GM23338 (cell line): ENCODE measurements at regions not wholly inside any gene's neighbourhood (a gene's known extent, or its start where the extent isn't known, plus 50 kb on each side); places are given as distances from the start of the nearest gene placed in this dataset.
A peak's percentile ranks its signal among the peaks of the same experiment; 100 is the strongest.
"Not testable (repeated sequence)": the region's sequence is repeated elsewhere in the genome, so short reads cannot be mapped to it uniquely, and the experiment has no call there.

Experiments used
- ATAC-seq: fragments of 200-7000 bp; cut with Tn5 transposase; 3 replicates; pipeline ENCODE4 v1.9.1; 2020
- DNase-seq: peaks from one replicate; pipeline ENCODE4 v3.0.0-alpha.2; 2015; ENCODE audit warnings: low spot score
- H2AFZ ChIP-seq: fragments of 200-600 bp; sonication (generic); 2 replicates; pipeline ENCODE4 v1.8.0; 2016; ENCODE audit warnings: antibody characterized with exemption, mild to moderate bottlenecking, moderate library complexity
- H3F3A ChIP-seq: fragments of 200-600 bp; sonication (generic); replicated peaks from 2 replicates; pipeline ENCODE4 v1.8.0; 2017; ENCODE audit warnings: antibody characterized with exemption, mixed run types, low read depth
- H3K27ac ChIP-seq: fragments of 200-600 bp; sonication (generic); 2 replicates; pipeline ENCODE4 v1.6.1; 2016; ENCODE audit warnings: low read depth
- H3K27me3 ChIP-seq: fragments of 200-600 bp; sonication (generic); 2 replicates; pipeline ENCODE4 v1.8.0; 2016; ENCODE audit warnings: mild to moderate bottlenecking, mixed run types, moderate library complexity; ENCODE audit not compliant: insufficient read depth
- H3K36me3 ChIP-seq: fragments of 200-600 bp; sonication (generic); 2 replicates; pipeline ENCODE4 v1.8.0; 2016; ENCODE audit warnings: mild to moderate bottlenecking; ENCODE audit not compliant: insufficient read depth
- H3K4me1 ChIP-seq: fragments of 200-600 bp; sonication (generic); 2 replicates; pipeline ENCODE4 v1.8.0; 2016; ENCODE audit warnings: mild to moderate bottlenecking, moderate library complexity; ENCODE audit not compliant: insufficient read depth
- H3K4me2 ChIP-seq: fragments of 200-600 bp; sonication (generic); 2 replicates; pipeline ENCODE4 v1.7.1; 2017; ENCODE audit warnings: mixed run types
- H3K4me3 ChIP-seq: fragments of 200-600 bp; sonication (generic); 2 replicates; pipeline ENCODE4 v1.6.1; 2016; ENCODE audit warnings: mixed run types
- H3K79me2 ChIP-seq: fragments of 200-600 bp; sonication (generic); replicated peaks from 2 replicates; pipeline ENCODE4 v1.8.0; 2017; ENCODE audit warnings: mild to moderate bottlenecking; ENCODE audit not compliant: insufficient read depth
- H3K9me2 ChIP-seq: fragments of 200-600 bp; sonication (generic); 2 replicates; pipeline ENCODE4 v1.8.0; 2017; ENCODE audit not compliant: insufficient read depth
- H4K20me1 ChIP-seq: fragments of 200-600 bp; sonication (generic); replicated peaks from 2 replicates; pipeline ENCODE4 v1.8.0; 2017; ENCODE audit warnings: mild to moderate bottlenecking; ENCODE audit not compliant: insufficient read depth
- H3K27ac Mint-ChIP-seq: 2 replicates; pipeline ENCODE4 v1.8.0; 2020; ENCODE audit warnings: inconsistent platforms, mild to moderate bottlenecking, moderate library complexity, mixed read lengths
- H3K27me3 Mint-ChIP-seq: 3 replicates; pipeline ENCODE4 v1.8.0; 2022; ENCODE audit warnings: low read depth, mild to moderate bottlenecking, moderate library complexity, mixed read lengths, inconsistent platforms; ENCODE audit not compliant: insufficient read depth, poor library complexity
- H3K36me3 Mint-ChIP-seq: 3 replicates; pipeline ENCODE4 v1.8.0; 2021; ENCODE audit warnings: low read depth, mild to moderate bottlenecking, inconsistent platforms, moderate library complexity, mixed read lengths
- H3K4me1 Mint-ChIP-seq: 3 replicates; pipeline ENCODE4 v1.8.0; 2020; ENCODE audit warnings: mild to moderate bottlenecking, inconsistent platforms, mixed read lengths
- H3K4me3 Mint-ChIP-seq: 3 replicates; pipeline ENCODE4 v1.8.0; 2021; ENCODE audit warnings: moderate library complexity, mild to moderate bottlenecking, inconsistent platforms, mixed read lengths
- H3K9me3 Mint-ChIP-seq: 3 replicates; pipeline ENCODE4 v1.8.0; 2020; ENCODE audit warnings: moderate library complexity, mild to moderate bottlenecking, inconsistent platforms, mixed read lengths
- NANOG ChIP-seq: IDR thresholded peaks from 2 replicates; pipeline ENCODE4 v1.6.1; 2016; ENCODE audit warnings: antibody characterized with exemption, borderline replicate concordance
- POLR2AphosphoS5 ChIP-seq: IDR thresholded peaks from 2 replicates; pipeline ENCODE4 v1.6.1; 2016; ENCODE audit warnings: antibody characterized with exemption, low read depth
- REST ChIP-seq: IDR thresholded peaks from one replicate; pipeline ENCODE4 v1.6.1; 2018; ENCODE audit warnings: antibody characterized with exemption; ENCODE audit not compliant: unreplicated experiment
- TF ChIP-seq, protein P1 (sequence below), 2 experiments: fragments of 200-600 bp in 1 of 2; sonication (generic) in 1 of 2; conservative IDR thresholded peaks; 2 replicates each; pipeline versions ENCODE4 v1.5.1 to v1.6.1; 2016 to 2017; ENCODE audit warnings: antibody characterized with exemption in 2 of 2, low read depth in 2 of 2, mild to moderate bottlenecking in 2 of 2, moderate library complexity in 1 of 2

DNA sequence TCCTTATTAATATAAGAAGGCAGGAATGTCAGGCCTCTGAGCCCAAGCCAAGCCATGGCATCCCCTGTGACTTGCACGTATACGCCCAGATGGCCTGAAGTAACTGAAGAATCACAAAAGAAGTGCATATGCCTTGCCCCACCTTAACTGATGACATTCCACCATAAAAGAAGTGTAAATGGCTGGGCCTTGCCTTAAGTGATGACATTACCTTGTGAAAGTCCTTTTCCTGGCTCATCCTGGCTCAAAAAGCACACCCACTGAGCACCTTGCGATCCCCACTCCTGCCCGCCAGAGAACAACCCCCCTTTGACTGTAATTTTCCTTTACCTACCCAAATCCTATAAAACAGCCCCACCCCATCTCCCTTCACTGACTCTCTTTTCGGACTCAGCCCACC is 217.5 kb downstream of the TXNL1 start:
- H4K20me1 ChIP-seq, H3K79me2 ChIP-seq, H3K36me3 ChIP-seq, H3K27me3 ChIP-seq, H3K4me3 Mint-ChIP-seq, H3K4me3 ChIP-seq, H2AFZ ChIP-seq, H3F3A ChIP-seq, H3K9me2 ChIP-seq, ATAC-seq, H3K27me3 Mint-ChIP-seq: not testable (repeated sequence)
- peak; percentile 8 for DNase-seq
- H3K36me3 Mint-ChIP-seq, result peaks cover 21% of the 10 kb centered on the region
- peak overlapping the region; percentile 91 for H3K27ac ChIP-seq
- H3K9me3 Mint-ChIP-seq, result peaks cover 27% of the 10 kb centered on the region
- peaks cover 16% of the 10 kb centered on the region; the same call in 2 of the 3 replicates for H3K4me1 Mint-ChIP-seq
- H3K4me2 ChIP-seq, result peak overlapping the region; percentile 5; the same call in 1 of the 2 replicates
- H3K27ac Mint-ChIP-seq, result peak overlapping the region; percentile 43; the same call in 1 of the 2 replicates
- peak; percentile 77 for TF ChIP-seq NANOG
- H3K4me1 ChIP-seq, result peaks cover 36% of the 10 kb centered on the region

DNA sequence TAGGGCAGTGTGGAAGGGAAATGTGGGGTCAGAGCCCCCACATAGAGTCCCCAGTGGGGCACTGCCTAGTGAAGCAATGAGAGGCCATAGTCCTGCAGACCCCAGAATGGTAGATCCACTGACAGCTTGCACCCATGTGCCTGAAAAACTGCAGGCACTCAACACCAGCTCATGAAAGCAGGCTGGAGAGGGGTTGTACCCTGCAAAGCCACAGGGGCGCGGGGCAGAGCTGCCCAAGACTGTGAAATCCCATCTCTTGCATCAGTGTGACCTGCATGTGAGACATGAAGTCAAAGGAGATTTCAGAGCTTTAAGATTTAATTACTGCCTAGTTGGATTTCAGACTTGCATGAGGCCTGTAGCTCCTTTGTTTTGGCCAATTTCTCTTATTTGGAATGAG is 224.0 kb downstream of the TXNL1 start:
- H4K20me1 ChIP-seq, result no peaks in the 10 kb centered on the region
- H3K27ac ChIP-seq, result peak overlapping the region; percentile 46; the same call in 1 of the 2 replicates
- 0 out of 2 replicates have a peak, but pooled peaks cover 3% of the 10 kb centered on the region for H3K9me2 ChIP-seq
- TF ChIP-seq, protein P1, sequence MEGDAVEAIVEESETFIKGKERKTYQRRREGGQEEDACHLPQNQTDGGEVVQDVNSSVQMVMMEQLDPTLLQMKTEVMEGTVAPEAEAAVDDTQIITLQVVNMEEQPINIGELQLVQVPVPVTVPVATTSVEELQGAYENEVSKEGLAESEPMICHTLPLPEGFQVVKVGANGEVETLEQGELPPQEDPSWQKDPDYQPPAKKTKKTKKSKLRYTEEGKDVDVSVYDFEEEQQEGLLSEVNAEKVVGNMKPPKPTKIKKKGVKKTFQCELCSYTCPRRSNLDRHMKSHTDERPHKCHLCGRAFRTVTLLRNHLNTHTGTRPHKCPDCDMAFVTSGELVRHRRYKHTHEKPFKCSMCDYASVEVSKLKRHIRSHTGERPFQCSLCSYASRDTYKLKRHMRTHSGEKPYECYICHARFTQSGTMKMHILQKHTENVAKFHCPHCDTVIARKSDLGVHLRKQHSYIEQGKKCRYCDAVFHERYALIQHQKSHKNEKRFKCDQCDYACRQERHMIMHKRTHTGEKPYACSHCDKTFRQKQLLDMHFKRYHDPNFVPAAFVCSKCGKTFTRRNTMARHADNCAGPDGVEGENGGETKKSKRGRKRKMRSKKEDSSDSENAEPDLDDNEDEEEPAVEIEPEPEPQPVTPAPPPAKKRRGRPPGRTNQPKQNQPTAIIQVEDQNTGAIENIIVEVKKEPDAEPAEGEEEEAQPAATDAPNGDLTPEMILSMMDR (conservative IDR thresholded peaks at IDR 0.05; ENCODE audit: low read depth in 2 of 2), result peak in 1 of 2 experiments; percentile 34; a peak in 2 of 4 replicates
- no peak for TF ChIP-seq NANOG
- peaks cover 14% of the 10 kb centered on the region for H3K27me3 Mint-ChIP-seq
- H3K4me1 Mint-ChIP-seq, result peaks cover 10% of the 10 kb centered on the region
- peaks cover 4% of the 10 kb centered on the region; the same call in 1 of the 2 replicates for H3K36me3 ChIP-seq
- H2AFZ ChIP-seq, result no peak overlapping the region
- no peak overlapping the region for H3K27ac Mint-ChIP-seq
- no peak overlapping the region for H3K4me2 ChIP-seq
- peaks cover 57% of the 10 kb centered on the region for H3K36me3 Mint-ChIP-seq
- H3K4me3 ChIP-seq, result no peak overlapping the region
- DNase-seq (no peak), ATAC-seq (no peak)
- H3K27me3 ChIP-seq, result no peaks in the 10 kb centered on the region
- H3K4me1 ChIP-seq, result peaks cover 16% of the 10 kb centered on the region
- H3F3A ChIP-seq, result 0 out of 2 replicates have a peak, but pooled peaks cover 4% of the 10 kb centered on the region
- no peak overlapping the region for H3K4me3 Mint-ChIP-seq
- H3K79me2 ChIP-seq, result no peaks in the 10 kb centered on the region
- H3K9me3 Mint-ChIP-seq, result peaks cover 61% of the 10 kb centered on the region

GRCh38 chr18:56413862-56414261 is 224.5 kb downstream of the TXNL1 start:
- no peak overlapping the region for H3K27ac Mint-ChIP-seq
- no peaks in the 10 kb centered on the region for H3K27me3 ChIP-seq
- peaks cover 61% of the 10 kb centered on the region for H3K9me3 Mint-ChIP-seq
- peak; percentile 70 for DNase-seq
- H3K4me1 Mint-ChIP-seq, result peaks cover 10% of the 10 kb centered on the region
- peak overlapping the region; percentile 72; the same call in 1 of the 2 replicates for H3K27ac ChIP-seq
- TF ChIP-seq REST (no peak), POLR2AphosphoS5 (no peak), NANOG (0 out of 2 replicates have a peak, but pooled peaks have one; percentile 20)
- no peak overlapping the region for H3K4me3 ChIP-seq
- no peaks in the 10 kb centered on the region for H3K79me2 ChIP-seq
- no peak overlapping the region for H2AFZ ChIP-seq
- no peak overlapping the region for H3K4me3 Mint-ChIP-seq
- peaks cover 57% of the 10 kb centered on the region for H3K36me3 Mint-ChIP-seq
- peaks cover 16% of the 10 kb centered on the region for H3K4me1 ChIP-seq
- peak; percentile 57 for ATAC-seq
- no peaks in the 10 kb centered on the region for H4K20me1 ChIP-seq
- 0 out of 2 replicates have a peak, but pooled peaks cover 4% of the 10 kb centered on the region for H3F3A ChIP-seq
- H3K27me3 Mint-ChIP-seq, result peaks cover 14% of the 10 kb centered on the region
- peak overlapping the region; percentile 35; the same call in 1 of the 2 replicates for H3K4me2 ChIP-seq
- peaks cover 4% of the 10 kb centered on the region; the same call in 1 of the 2 replicates for H3K36me3 ChIP-seq
- H3K9me2 ChIP-seq, result 0 out of 2 replicates have a peak, but pooled peaks cover 3% of the 10 kb centered on the region
